Kidney (tissue), 13 donors: ENCODE measurements at regions not wholly inside any gene's neighbourhood (a gene's known extent, or its start where the extent isn't known, plus 50 kb on each side); places are given as distances from the start of the nearest gene placed in this dataset.

ENCODE experiments used
- DNase-seq, 5 donors: peaks; one replicate each; pipeline ENCODE4 v3.0.0-alpha.2; 2013 to 2020
- FAIRE-seq: peaks from 2 replicates; lab custom pipeline; 2012; peaks lifted over from hg19 to GRCh38; lab: Jason Lieb, UNC
- H3K27ac ChIP-seq, 2 donors: one replicate each; pipeline ENCODE4 v1.7.0; 2013; ENCODE audit warnings: low read depth in 2 of 2, low read length in 2 of 2, inconsistent platforms in 1 of 2
- H3K27me3 ChIP-seq: one replicate; pipeline ENCODE4 v1.7.1; 2013; ENCODE audit warnings: low read length, inconsistent platforms; ENCODE audit not compliant: control insufficient read depth, insufficient read depth
- H3K36me3 ChIP-seq, 3 donors: one replicate each; pipeline versions ENCODE4 v1.7.0 to v1.7.1; 2013; ENCODE audit warnings: low read length in 3 of 3, control low read depth in 1 of 3, inconsistent platforms in 1 of 3; ENCODE audit not compliant: insufficient read depth in 3 of 3, control insufficient read depth in 2 of 3
- H3K4me1 ChIP-seq, 3 donors: one replicate each; pipeline versions ENCODE4 v1.7.0 to v1.7.1; 2013; ENCODE audit warnings: low read length in 3 of 3, inconsistent platforms in 1 of 3, low read depth in 1 of 3; ENCODE audit not compliant: control insufficient read depth in 2 of 3, insufficient read depth in 2 of 3
- H3K4me3 ChIP-seq, 3 donors: one replicate each; pipeline versions ENCODE4 v1.7.0 to v1.8.1; 2013; ENCODE audit warnings: low read length in 3 of 3, control low read depth in 1 of 3, inconsistent platforms in 1 of 3
- H3K9ac ChIP-seq, 3 donors: one replicate each; pipeline versions ENCODE4 v1.7.0 to v1.7.1; 2013; ENCODE audit warnings: low read length in 3 of 3, control low read depth in 1 of 3, inconsistent platforms in 1 of 3
- H3K9me3 ChIP-seq, 3 donors: one replicate each; pipeline versions ENCODE4 v1.7.0 to v1.7.1; 2013; ENCODE audit warnings: low read length in 3 of 3, control low read depth in 1 of 3, inconsistent platforms in 1 of 3; ENCODE audit not compliant: control insufficient read depth in 2 of 3, insufficient read depth in 1 of 3
- intact Hi-C: fragments of 100-400 bp; cut with DNase I; formaldehyde crosslinking; loops from one replicate; pipeline ENCODE4 v1.11.1; 2022
- TF ChIP-seq, protein P1 (sequence below): IDR thresholded peaks from 3 replicates; pipeline ENCODE4 v1.5.1; 2012; ENCODE audit warnings: mild to moderate bottlenecking, moderate library complexity, borderline replicate concordance; ENCODE audit not compliant: insufficient read depth; ENCODE audit errors: extremely low read depth
- donor health status: control.
- donor health status: control.
- donor health status: control.
- donor health status: control.
- donor health status: control.
- donor health status: DM: yes; HTN: yes; CAD: no.
- donor health status: Normal renal cell carcinoma (clear cell type).

DNA sequence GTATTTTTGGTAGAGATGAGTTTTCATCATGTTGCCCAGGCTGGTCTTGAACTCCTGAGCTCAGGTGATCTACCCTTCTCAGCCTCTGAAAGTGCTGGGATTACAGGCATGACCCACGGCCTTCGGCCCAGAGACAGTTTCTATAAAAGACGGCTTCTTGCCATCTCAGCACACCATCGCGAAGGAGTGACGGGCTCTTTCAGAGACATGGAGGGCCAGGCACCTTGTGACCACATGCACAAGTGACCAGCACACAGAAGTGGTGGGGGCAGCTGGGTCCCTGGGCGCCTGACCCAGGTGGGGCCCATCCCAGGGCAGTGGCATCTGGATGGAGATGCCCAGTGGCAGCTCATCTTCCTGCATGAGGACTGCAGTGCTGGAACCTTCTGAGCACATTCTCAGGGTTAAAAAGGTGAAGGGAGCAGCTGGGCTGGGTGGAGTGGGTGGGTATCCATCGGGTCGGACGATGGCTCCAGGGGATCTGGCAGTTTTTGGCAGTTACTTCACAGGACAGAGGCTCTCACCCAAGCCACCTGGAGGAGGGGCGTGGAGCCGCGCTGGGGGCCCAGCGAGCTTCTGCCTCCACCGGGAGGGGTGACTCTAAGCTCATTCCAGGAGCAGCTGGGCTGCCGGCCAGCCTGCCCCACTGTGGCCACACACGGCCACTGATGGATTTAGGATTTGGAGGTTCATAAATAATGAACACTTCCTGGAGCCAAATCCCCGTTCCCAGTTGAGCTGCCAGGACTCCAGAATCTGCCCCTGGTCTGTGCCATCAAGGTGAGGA, 373.0 kb downstream of the CTTN start:
- Histone ChIP-seq H3K4me1 (no peaks in the 10 kb centered on the region), H3K27me3 (no peaks in the 10 kb centered on the region), H3K27ac (no peak overlapping the region), H3K9me3 (no peaks in the 10 kb centered on the region), H3K9ac (no peak overlapping the region), H3K36me3 (no peaks in the 10 kb centered on the region), H3K4me3 (no peak overlapping the region)
- DNase-seq (peak in 1 of 5 donors; percentile 5), FAIRE-seq (no peak)
- TF ChIP-seq, protein P1, sequence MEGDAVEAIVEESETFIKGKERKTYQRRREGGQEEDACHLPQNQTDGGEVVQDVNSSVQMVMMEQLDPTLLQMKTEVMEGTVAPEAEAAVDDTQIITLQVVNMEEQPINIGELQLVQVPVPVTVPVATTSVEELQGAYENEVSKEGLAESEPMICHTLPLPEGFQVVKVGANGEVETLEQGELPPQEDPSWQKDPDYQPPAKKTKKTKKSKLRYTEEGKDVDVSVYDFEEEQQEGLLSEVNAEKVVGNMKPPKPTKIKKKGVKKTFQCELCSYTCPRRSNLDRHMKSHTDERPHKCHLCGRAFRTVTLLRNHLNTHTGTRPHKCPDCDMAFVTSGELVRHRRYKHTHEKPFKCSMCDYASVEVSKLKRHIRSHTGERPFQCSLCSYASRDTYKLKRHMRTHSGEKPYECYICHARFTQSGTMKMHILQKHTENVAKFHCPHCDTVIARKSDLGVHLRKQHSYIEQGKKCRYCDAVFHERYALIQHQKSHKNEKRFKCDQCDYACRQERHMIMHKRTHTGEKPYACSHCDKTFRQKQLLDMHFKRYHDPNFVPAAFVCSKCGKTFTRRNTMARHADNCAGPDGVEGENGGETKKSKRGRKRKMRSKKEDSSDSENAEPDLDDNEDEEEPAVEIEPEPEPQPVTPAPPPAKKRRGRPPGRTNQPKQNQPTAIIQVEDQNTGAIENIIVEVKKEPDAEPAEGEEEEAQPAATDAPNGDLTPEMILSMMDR, result no peak
- intact Hi-C loops, result no loop called here

DNA sequence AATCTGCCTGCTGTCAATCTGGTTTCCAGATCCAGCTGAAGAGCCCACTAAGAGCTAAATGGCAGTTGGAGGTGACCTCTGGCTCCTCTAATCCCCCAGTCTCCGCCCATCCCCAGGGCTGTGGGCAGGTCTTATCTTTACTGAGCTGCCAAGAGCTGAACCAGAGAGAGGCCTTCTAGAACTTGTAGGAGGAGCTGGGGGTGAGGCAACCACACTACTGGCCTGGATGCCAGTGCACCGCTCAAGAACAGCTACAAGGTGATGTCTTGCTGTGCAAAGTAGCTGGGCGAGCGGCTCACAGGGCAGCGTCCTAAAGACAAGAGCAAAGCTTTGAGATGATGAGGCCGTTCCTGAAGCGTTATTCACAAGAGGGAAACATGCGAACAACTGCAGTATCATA, 374.6 kb downstream of the CTTN start:
- no peaks in the 10 kb centered on the region for H3K27me3 ChIP-seq
- no peaks in the 10 kb centered on the region for H3K4me1 ChIP-seq
- no peak overlapping the region for H3K4me3 ChIP-seq
- DNase-seq, result no peak
- intact Hi-C loops, result no loop called here
- no peaks in the 10 kb centered on the region for H3K36me3 ChIP-seq
- FAIRE-seq, result no peak
- TF ChIP-seq, protein P1, result no peak
- no peak overlapping the region for H3K9ac ChIP-seq
- H3K27ac ChIP-seq, result no peak overlapping the region
- no peaks in the 10 kb centered on the region for H3K9me3 ChIP-seq

DNA sequence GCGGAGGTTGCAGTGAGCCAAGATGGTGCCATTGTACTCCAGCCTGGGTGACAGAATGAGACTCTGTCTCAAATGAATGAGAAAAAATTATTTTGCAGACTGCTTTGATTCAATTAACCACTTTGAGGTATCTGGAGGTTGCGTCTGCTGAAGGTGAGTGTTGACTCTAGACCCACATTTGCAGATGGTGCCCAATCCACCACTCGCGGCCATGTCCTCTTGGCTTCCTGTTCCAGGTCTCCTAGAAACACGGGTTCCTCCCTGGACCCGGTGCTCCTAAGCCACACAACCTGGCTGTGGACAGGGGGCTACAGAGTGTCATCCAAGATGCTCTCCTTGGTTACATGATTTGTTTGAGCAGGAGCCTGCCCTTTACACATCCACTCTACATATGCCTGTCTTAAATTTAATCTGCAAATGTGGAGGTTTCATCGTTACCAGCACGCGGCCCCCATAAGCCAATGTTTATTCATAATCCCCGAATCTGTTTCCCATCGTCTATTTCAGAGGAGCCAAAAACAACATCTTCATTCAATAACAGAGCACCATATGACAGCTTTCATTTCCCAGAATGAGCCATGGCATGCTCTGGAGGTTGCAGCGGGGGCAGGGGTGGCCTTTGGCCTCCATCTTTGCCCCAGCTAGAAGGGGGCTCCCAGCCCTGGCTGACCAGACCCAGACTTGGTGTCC, 377.2 kb downstream of the CTTN start:
- no peaks in the 10 kb centered on the region for H3K36me3 ChIP-seq
- no peaks in the 10 kb centered on the region for H3K9me3 ChIP-seq
- TF ChIP-seq, protein P1, result no peak
- H3K27ac ChIP-seq, result no peak overlapping the region
- FAIRE-seq, result no peak
- DNase-seq, result no peak
- no peaks in the 10 kb centered on the region for H3K27me3 ChIP-seq
- no peak overlapping the region for H3K4me3 ChIP-seq
- no peaks in the 10 kb centered on the region for H3K4me1 ChIP-seq
- intact Hi-C loops, result no loop called here
- H3K9ac ChIP-seq, result no peak overlapping the region
